Neuronal stem cell (in vitro differentiated cells): ENCODE measurements at regions not wholly inside any gene's neighbourhood (a gene's known extent, or its start where the extent isn't known, plus 50 kb on each side); places are given as distances from the start of the nearest gene placed in this dataset.

Experiments
- DNase-seq: peaks from one replicate; pipeline ENCODE4 v3.0.0-alpha.2; 2013; ENCODE audit warnings: low spot score
- H2AFZ ChIP-seq: one replicate; pipeline ENCODE4 v1.6.1; 2013; ENCODE audit warnings: mild to moderate bottlenecking, low read length, inconsistent platforms
- H2AK5ac ChIP-seq: 2 replicates; pipeline ENCODE4 v1.6.1; 2013; ENCODE audit warnings: low read depth, mild to moderate bottlenecking, inconsistent platforms, low read length, moderate library complexity, mixed read lengths
- H2BK120ac ChIP-seq: 2 replicates; pipeline ENCODE4 v1.6.1; 2013; ENCODE audit warnings: low read depth, mild to moderate bottlenecking, inconsistent platforms, low read length, moderate library complexity, mixed read lengths
- H2BK12ac ChIP-seq: one replicate; pipeline ENCODE4 v1.6.1; 2013; ENCODE audit warnings: low read length, inconsistent platforms
- H2BK15ac ChIP-seq: 2 replicates; pipeline ENCODE4 v1.6.1; 2013; ENCODE audit warnings: mild to moderate bottlenecking, low read length, inconsistent platforms, mixed read lengths
- H2BK5ac ChIP-seq: one replicate; pipeline ENCODE4 v1.6.1; 2013; ENCODE audit warnings: inconsistent platforms, mild to moderate bottlenecking, low read length, moderate library complexity
- H3K14ac ChIP-seq: one replicate; pipeline ENCODE4 v1.6.1; 2013; ENCODE audit warnings: low read length, inconsistent platforms
- H3K18ac ChIP-seq: 2 replicates; pipeline ENCODE4 v1.6.1; 2013; ENCODE audit warnings: low read length, inconsistent platforms
- H3K23ac ChIP-seq: 2 replicates; pipeline ENCODE4 v1.6.1; 2013; ENCODE audit warnings: low read depth, mild to moderate bottlenecking, mixed read lengths, low read length, inconsistent platforms; ENCODE audit not compliant: poor library complexity
- H3K27ac ChIP-seq: replicated peaks from 3 replicates; pipeline ENCODE4 v1.5.1; 2013; ENCODE audit warnings: low read length, inconsistent platforms
- H3K27me3 ChIP-seq, 3 experiments: 2 replicates each; pipeline ENCODE4 v1.6.1; 2013; ENCODE audit warnings: low read length in 3 of 3, mild to moderate bottlenecking in 2 of 3, inconsistent platforms in 1 of 3, low read depth in 1 of 3, mixed read lengths in 1 of 3, moderate library complexity in 1 of 3; ENCODE audit not compliant: control insufficient read depth in 3 of 3, insufficient read depth in 3 of 3
- H3K36me3 ChIP-seq, 2 donors: replicated peaks in 1 of 2; 2 replicates each; pipeline ENCODE4 v1.6.1; 2013; ENCODE audit warnings: low read length in 2 of 2; ENCODE audit not compliant: control insufficient read depth in 2 of 2, insufficient read depth in 2 of 2
- H3K4ac ChIP-seq: 2 replicates; pipeline ENCODE4 v1.6.1; 2013; ENCODE audit warnings: inconsistent platforms, mild to moderate bottlenecking, low read length, moderate library complexity
- H3K4me1 ChIP-seq, 2 donors: 1 replicate in 1 of 2; 2 replicates in 1 of 2; pipeline ENCODE4 v1.6.1; 2013; ENCODE audit warnings: low read length in 2 of 2, low read depth in 1 of 2; ENCODE audit not compliant: control insufficient read depth in 2 of 2, insufficient read depth in 1 of 2
- H3K4me2 ChIP-seq: one replicate; pipeline ENCODE4 v1.6.1; 2013; ENCODE audit warnings: mild to moderate bottlenecking, low read length, inconsistent platforms; ENCODE audit not compliant: insufficient read depth, poor library complexity, severe bottlenecking
- H3K4me3 ChIP-seq, 2 donors: 2 replicates each; pipeline ENCODE4 v1.5.1; 2013; ENCODE audit warnings: low read length in 2 of 2, mild to moderate bottlenecking in 2 of 2, inconsistent platforms in 1 of 2, moderate library complexity in 1 of 2
- H3K79me1 ChIP-seq: one replicate; pipeline ENCODE4 v1.6.1; 2013; ENCODE audit warnings: low read depth, mild to moderate bottlenecking, inconsistent platforms, low read length, moderate library complexity
- H3K9ac ChIP-seq: one replicate; pipeline ENCODE4 v1.6.1; 2013; ENCODE audit warnings: mild to moderate bottlenecking, low read depth, low read length, inconsistent platforms; ENCODE audit not compliant: poor library complexity
- H3K9me3 ChIP-seq, 2 donors: replicated peaks in 1 of 2; 2 replicates each; pipeline versions ENCODE3 to v1.6.1; 2013; ENCODE audit warnings: low read length in 2 of 2, mild to moderate bottlenecking in 2 of 2, inconsistent platforms in 1 of 2, low read depth in 1 of 2, mixed read lengths in 1 of 2, moderate library complexity in 1 of 2; ENCODE audit not compliant: control insufficient read depth in 2 of 2, insufficient read depth in 1 of 2
- H4K8ac ChIP-seq: one replicate; pipeline ENCODE4 v1.6.1; 2013; ENCODE audit warnings: low read depth, mild to moderate bottlenecking, inconsistent platforms, low read length, moderate library complexity
- H4K91ac ChIP-seq: one replicate; pipeline ENCODE4 v1.6.1; 2013; ENCODE audit warnings: low read length, low read depth, mild to moderate bottlenecking, inconsistent platforms; ENCODE audit not compliant: poor library complexity
- WGBS, 2 donors: extraction: QIAGEN DNeasy Blood & Tissue Kit; methylation state at CpG; one replicate each; pipeline ENCODE4 v1.1.7; 2013; ENCODE audit warnings: missing lambda C conversion rate in 2 of 2, mixed read lengths in 1 of 2; ENCODE audit not compliant: insufficient read length in 2 of 2, insufficient replicate concordance in 1 of 2; ENCODE audit errors: extremely low coverage in 2 of 2; 5-methylcytosine and 5-hydroxymethylcytosine counted together

DNA sequence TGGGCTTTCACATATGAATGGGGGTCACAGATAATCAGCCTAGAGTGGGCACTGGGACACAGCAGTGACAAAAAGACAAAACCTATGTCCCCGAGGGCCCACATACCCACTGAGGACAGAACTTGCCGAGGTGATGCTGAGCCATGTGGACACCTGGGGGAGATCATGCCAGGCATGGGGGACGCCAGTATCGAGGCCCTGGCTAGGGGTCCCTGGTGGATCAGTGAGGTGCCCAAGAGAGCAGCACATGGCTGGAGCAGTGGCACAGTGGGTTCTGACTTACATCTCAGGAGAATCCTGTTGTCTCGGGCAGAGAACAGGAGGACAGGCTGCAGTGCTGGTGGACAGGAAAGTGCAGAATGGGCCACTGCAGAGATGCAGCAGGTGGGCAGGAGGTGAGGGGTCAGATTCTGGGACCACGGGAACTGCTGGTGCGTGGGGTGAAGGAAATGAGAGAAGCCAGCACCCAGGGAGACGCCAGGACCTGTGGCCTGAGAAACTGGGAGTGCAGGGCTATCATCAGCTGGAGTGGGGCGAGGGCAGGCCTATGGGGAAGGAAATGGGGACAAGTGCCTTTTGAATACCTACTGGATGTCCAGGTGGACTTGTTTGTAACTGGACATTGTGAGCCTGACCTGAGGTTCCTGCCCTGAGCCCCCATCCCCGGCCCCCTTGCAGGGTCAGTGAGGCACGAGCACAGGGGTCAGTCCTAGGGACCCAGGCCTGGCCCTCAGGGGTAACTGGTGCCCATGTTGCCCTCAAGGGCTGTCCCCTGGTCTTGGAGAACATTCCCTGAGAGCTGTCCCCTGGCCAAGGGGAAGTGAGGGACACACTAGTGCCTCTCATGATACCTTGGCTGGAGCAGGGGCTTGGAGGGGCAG is 91.2 kb upstream of the RET start:
- no peaks in the 10 kb centered on the region for H3K27me3 ChIP-seq
- H2BK12ac ChIP-seq = no peak overlapping the region
- no peak overlapping the region for H2BK120ac ChIP-seq
- H3K18ac ChIP-seq = peak overlapping the region; percentile 13
- H3K9me3 ChIP-seq = no peaks in the 10 kb centered on the region
- no peak overlapping the region for H3K27ac ChIP-seq
- no peaks in the 10 kb centered on the region for H3K36me3 ChIP-seq
- no CpG with 5 or more reads among the region's 11 CpGs for WGBS, 2 donors
- no peak overlapping the region for H3K4ac ChIP-seq
- no peak overlapping the region for H2BK15ac ChIP-seq
- peak overlapping the region; percentile 15 for H2AK5ac ChIP-seq
- no peak overlapping the region for H3K4me2 ChIP-seq
- no peak for DNase-seq
- H3K23ac ChIP-seq = peak overlapping the region; percentile 39
- H3K4me1 ChIP-seq = peaks cover under 1 to 8% of the 10 kb centered on the region in 2 donors
- H3K14ac ChIP-seq = peak overlapping the region; percentile 56
- no peak overlapping the region for H4K91ac ChIP-seq
- no peak overlapping the region for H4K8ac ChIP-seq
- H2BK5ac ChIP-seq = no peak overlapping the region
- H3K79me1 ChIP-seq = no peaks in the 10 kb centered on the region
- peak overlapping the region in 1 of 2 donors; percentile 36 for H3K4me3 ChIP-seq
- H2AFZ ChIP-seq = no peak overlapping the region
- no peak overlapping the region for H3K9ac ChIP-seq

DNA sequence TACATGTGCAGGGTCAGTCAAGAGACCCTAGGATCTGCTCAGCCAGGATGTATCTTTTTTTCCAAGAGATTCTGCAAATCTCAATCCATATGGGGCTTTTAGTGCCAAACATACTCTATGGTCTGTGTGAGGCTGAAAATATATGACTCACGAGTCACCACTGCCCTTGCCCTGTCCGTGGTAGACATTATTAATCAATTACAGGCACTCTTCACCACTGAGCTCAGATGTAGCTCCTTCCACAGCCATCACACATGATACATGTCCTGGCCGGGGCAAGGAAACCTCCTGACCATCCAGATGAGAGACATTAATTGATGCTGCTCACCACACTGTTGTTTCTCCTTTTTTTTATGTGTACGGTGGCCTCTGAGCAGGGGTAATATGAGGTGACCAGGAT is 90.2 kb upstream of the RET start:
- Histone ChIP-seq H2BK12ac (no peak overlapping the region), H3K4me1 (peaks cover 2 to 8% of the 10 kb centered on the region in 2 donors), H4K91ac (no peak overlapping the region), H3K9me3 (no peaks in the 10 kb centered on the region), H2BK15ac (no peak overlapping the region), H3K36me3 (no peaks in the 10 kb centered on the region), H3K4ac (no peak overlapping the region), H2AFZ (no peak overlapping the region), H3K27ac (no peak overlapping the region), H3K4me2 (no peak overlapping the region), H3K23ac (no peak overlapping the region), H3K14ac (no peak overlapping the region), H2BK120ac (no peak overlapping the region), H3K18ac (no peak overlapping the region), H3K4me3 (no peak overlapping the region), H3K79me1 (no peaks in the 10 kb centered on the region), H3K9ac (no peak overlapping the region), H4K8ac (no peak overlapping the region), H2AK5ac (no peak overlapping the region), H3K27me3 (no peaks in the 10 kb centered on the region), H2BK5ac (no peak overlapping the region)
- no peak for DNase-seq
- WGBS, 2 donors = no CpG with 5 or more reads among the region's 4 CpGs

DNA sequence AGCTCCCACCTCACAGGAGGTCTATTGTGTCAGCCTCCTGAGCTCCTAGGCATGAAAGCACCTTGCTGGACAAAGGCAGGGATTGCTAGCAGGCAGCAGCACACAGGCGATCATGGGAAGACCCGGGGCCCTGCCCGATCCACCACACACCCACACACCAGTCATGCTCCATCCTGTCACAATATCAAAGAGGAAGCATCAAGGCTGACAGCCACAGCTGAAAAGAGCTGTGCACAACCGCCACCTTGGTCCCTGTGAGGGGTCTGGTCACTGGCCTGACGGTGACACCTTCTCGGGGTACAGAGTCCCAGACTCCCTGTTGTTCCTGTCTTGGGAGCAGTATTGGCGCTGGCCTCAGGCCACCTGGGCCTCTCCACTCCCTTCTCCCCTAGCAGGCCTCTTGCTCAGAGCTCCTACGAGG is 89.7 kb upstream of the RET start:
- Histone ChIP-seq H3K36me3 (no peaks in the 10 kb centered on the region), H4K8ac (no peak overlapping the region), H3K4me1 (peaks cover 2 to 8% of the 10 kb centered on the region in 2 donors), H3K27ac (no peak overlapping the region), H3K4me2 (no peak overlapping the region), H3K18ac (no peak overlapping the region), H3K79me1 (no peaks in the 10 kb centered on the region), H3K4me3 (no peak overlapping the region), H3K4ac (no peak overlapping the region), H3K9me3 (no peaks in the 10 kb centered on the region), H2BK120ac (no peak overlapping the region), H2AFZ (no peak overlapping the region), H2AK5ac (no peak overlapping the region), H2BK5ac (no peak overlapping the region), H3K27me3 (no peaks in the 10 kb centered on the region), H3K9ac (no peak overlapping the region), H2BK12ac (no peak overlapping the region), H3K14ac (peak overlapping the region; percentile 9), H3K23ac (no peak overlapping the region), H2BK15ac (no peak overlapping the region), H4K91ac (no peak overlapping the region)
- no peak for DNase-seq
- no CpG with 5 or more reads among the region's 8 CpGs for WGBS, 2 donors

DNA sequence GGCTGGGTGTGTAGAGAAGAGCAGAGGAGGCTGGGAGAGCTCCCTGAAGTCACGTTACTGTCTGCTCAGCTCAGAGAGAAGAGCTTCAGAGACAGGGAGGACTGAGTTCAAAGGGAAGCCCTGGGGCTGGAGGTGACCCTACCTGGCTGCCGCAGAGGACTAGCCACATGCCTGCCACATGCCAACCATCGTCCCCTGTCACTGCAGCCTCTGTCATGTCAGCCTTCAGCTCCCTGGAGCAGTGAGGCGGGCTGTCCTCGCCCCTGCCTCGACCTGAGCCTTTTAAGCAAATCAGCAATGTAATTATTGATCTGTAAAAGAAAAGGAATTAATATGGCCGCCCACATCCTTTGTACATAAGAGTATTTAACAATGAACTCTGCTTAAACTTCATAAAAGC is 89.3 kb upstream of the RET start:
- Histone ChIP-seq H2BK12ac (no peak overlapping the region), H2BK5ac (no peak overlapping the region), H3K23ac (no peak overlapping the region), H4K91ac (no peak overlapping the region), H3K14ac (no peak overlapping the region), H3K79me1 (no peaks in the 10 kb centered on the region), H3K27ac (no peak overlapping the region), H3K4me2 (no peak overlapping the region), H4K8ac (no peak overlapping the region), H3K36me3 (no peaks in the 10 kb centered on the region), H3K4ac (no peak overlapping the region), H3K18ac (no peak overlapping the region), H2BK15ac (no peak overlapping the region), H3K9ac (no peak overlapping the region), H3K4me3 (no peak overlapping the region), H3K27me3 (no peaks in the 10 kb centered on the region), H2BK120ac (no peak overlapping the region), H3K4me1 (peaks cover 2 to 8% of the 10 kb centered on the region in 2 donors), H2AK5ac (no peak overlapping the region), H3K9me3 (no peaks in the 10 kb centered on the region), H2AFZ (no peak overlapping the region)
- whole genome bisulfite sequencing, 2 donors = no CpG with 5 or more reads among the region's 7 CpGs
- no peak for DNase-seq
